DND-41 (cell line): ENCODE measurements at regions not wholly inside any gene's neighbourhood (a gene's known extent, or its start where the extent isn't known, plus 50 kb on each side); places are given as distances from the start of the nearest gene placed in this dataset.

ENCODE experiments used
- EZH2 ChIP-seq: IDR thresholded peaks from 3 replicates; pipeline ENCODE4 v1.6.1; 2012; ENCODE audit warnings: borderline replicate concordance, low read depth, mild to moderate bottlenecking, moderate library complexity, low read length, inconsistent platforms; ENCODE audit not compliant: severe bottlenecking
- TF ChIP-seq, protein P1 (sequence below): IDR thresholded peaks from 2 replicates; pipeline ENCODE4 v1.5.1; 2012; ENCODE audit warnings: borderline replicate concordance, low read length, moderate library complexity, mild to moderate bottlenecking; ENCODE audit not compliant: poor library complexity, severe bottlenecking; ENCODE audit errors: extremely low read depth

- TF ChIP-seq, protein P1, sequence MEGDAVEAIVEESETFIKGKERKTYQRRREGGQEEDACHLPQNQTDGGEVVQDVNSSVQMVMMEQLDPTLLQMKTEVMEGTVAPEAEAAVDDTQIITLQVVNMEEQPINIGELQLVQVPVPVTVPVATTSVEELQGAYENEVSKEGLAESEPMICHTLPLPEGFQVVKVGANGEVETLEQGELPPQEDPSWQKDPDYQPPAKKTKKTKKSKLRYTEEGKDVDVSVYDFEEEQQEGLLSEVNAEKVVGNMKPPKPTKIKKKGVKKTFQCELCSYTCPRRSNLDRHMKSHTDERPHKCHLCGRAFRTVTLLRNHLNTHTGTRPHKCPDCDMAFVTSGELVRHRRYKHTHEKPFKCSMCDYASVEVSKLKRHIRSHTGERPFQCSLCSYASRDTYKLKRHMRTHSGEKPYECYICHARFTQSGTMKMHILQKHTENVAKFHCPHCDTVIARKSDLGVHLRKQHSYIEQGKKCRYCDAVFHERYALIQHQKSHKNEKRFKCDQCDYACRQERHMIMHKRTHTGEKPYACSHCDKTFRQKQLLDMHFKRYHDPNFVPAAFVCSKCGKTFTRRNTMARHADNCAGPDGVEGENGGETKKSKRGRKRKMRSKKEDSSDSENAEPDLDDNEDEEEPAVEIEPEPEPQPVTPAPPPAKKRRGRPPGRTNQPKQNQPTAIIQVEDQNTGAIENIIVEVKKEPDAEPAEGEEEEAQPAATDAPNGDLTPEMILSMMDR = no peak
- no peak for TF ChIP-seq EZH2
Measured at GRCh38 chr13:80428349-80429096, 87.6 kb upstream of the SPRY2 start.
